GM18517 (cell line): ENCODE measurements at regions not wholly inside any gene's neighbourhood (a gene's known extent, or its start where the extent isn't known, plus 50 kb on each side); places are given as distances from the start of the nearest gene placed in this dataset.

ENCODE experiments used
- ATAC-seq: cut with Tn5 transposase; IDR thresholded peaks from one replicate; pipeline ENCODE4 v1.9.1; 2021; ENCODE audit warnings: mild to moderate bottlenecking, moderate library complexity; ENCODE audit not compliant: unreplicated experiment

DNA sequence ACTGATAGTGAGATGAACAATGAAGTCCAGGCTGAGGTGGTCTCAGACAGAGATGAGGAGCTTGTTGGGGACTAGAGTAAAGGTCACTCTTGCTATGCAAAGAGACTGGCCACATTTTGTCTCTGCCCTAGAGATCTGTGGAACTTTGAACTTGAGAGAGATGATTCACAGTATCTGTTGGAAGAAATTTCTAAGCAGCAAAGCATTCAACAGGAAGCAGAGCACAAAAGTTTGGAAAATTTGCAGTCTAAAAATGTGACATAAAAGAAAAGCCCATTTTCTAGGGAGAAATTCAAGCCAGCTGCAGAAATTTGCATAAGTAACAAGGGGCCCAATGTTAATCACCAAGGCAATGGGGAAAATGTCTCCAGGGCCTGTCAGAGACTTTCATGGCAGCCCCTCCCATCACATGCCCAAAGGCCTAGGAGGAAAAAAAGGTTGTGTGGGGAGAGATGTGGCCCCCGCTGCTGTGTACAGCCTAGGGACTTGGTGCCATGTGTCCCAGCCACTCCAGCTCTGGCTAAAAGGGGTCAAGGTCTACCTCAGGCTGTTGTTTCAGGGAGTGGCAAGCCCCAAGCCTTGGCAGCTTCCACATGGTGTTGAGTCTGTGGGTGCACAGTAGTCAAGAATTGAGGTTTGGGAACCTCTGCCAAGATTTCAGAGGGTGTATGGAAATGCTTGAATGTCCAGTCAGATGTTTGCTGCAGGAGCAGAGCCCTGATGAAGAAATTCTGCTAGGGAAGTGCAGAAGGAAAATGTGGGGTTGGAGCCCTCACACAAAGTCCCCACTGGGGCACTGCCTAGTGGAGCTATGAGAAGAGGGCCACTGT is 262.8 kb downstream of the DKK2 start:
- no peak for ATAC-seq

DNA sequence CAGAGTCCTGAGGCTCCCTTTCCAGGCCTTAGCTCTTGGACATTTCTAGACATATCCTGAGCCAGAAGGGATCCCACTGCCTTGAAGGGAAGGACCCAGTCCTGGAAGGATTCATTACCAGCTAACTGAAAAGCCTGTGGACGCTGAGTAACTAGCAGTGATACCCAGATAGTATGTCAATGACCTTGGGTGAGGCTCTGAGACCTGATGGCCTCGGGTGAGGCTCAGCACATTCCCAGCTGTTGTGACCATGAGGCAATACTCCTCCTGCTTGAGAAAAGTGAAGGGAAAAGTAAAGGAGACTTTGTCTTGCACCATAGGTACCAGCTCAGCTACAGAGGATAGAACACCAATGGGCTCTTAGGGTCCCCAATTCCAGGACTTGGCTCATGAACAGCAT is 268.1 kb downstream of the DKK2 start:
- ATAC-seq = no peak

DNA sequence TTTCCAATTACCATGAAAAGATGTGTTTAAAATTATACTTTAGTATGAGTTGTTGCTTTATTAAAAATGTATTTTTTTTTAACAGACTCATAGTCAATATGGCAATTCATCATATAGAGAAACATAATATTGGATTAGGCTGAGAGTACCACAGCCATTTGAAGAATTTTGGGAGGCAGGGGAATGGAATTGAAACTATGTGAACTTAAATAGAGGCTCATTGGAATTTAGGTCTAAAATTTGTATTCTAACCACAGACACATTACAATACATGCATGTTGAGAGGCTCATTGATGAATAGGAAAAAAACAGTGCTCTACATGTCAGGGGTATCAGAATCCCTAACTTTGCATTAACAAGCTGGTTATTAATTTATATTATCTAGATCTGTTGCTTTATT is 269.6 kb downstream of the DKK2 start:
- no peak for ATAC-seq

DNA sequence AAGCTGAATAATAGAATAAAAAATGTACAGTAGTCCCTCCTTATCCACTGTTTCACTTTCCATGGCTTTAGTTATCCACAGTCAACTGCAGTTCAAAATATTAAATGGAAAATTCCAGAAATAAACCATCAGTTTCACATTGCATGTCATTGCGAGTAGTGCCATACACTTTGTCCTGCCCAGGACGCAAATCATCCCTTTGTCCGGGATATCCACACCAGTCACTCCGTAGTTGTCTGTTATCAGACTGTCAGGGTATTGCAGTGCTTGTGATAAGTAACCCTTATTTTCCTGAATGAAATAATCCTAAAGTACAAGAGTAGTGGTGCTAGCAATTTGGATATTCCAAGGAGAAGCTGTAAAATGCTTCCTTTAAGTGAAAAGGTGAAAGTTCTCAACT is 271.3 kb downstream of the DKK2 start:
- ATAC-seq = no peak

- no peak for ATAC-seq
Observed at GRCh38 chr4:106762666-106763443, 273.3 kb downstream of the DKK2 start.

- no peak for ATAC-seq
Observed at GRCh38 chr4:106753426-106753825, 282.7 kb downstream of the DKK2 start.

DNA sequence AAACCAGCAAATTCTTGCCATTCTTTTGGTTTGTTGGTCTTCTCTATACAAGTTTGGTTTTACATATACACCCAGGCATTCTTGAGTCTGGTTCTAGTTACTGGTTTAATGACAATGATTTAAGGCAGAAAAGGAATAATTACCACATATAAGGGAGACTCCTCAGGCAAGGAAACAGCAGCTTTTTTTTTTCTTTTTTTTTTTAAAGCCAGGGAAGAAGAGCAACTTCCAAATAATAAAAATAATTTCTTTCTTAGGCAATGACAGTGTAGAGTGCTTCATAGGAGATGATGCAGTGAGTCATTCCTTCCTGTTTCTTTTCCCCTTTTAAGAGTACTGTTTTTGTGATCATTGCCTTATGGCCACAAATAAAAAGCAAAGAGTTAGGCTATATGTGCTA is 289.7 kb downstream of the DKK2 start:
- no peak for ATAC-seq

DNA sequence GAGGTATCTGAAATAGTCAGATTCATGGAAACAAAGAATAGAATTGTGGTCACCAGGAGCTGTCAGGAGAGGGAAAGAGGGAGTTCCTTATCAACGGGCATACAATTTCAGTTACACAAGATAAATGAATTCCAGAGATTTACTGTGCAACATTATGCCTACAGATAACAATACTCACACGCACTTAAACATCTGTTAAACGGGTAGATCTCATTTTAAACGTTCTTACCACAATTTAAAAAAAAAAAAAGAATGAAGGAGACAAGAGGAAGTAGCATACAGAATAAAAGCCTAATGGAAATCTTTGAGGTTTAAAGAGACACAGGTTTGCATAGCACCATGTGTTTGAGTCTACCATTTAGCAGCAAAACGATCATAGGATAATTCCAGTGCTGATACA is 298.0 kb downstream of the DKK2 start:
- no peak for ATAC-seq

DNA sequence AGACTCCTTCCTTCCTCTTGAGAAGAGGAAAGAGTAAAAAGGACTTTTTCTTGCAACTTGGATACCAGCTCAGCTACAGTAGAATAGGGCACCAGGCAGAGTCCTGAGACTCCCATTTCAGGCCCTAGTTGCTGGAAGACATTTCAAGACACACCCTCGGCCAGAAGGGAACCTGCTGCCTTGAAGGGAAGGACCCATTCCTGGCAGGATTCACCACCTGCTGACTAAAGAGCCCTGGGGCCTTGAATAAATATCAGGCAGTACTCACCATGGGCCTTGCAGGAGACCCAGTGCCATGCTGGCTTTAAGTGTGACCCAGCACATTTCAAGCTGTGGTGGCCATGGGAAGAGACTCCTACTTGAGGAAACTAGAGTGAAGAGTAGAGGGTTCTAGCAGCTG is 317.6 kb downstream of the DKK2 start:
- no peak for ATAC-seq

- ATAC-seq = no peak
Observed at GRCh38 chr4:106717091-106717490, 319.0 kb downstream of the DKK2 start.

DNA sequence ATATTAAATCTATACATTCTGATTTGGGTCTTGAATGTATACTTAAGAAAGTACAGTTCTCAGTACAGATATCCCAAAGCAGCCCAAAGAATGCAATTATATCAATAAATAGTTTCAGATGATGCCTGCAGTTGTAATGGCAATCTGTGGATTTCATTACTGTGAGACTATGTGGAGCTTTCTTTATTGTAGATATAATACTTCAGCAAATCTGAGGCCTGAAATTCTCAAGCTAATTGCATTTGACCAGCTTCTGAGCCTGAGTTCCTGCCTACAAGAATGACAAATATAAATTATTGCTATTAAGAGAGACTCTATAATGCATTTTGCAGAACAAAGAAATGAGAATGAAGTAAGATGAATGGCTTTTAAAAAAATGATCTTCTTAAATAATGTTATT is 320.3 kb downstream of the DKK2 start:
- no peak for ATAC-seq

- ATAC-seq = no peak
Observed at GRCh38 chr4:106708464-106708816, 327.7 kb downstream of the DKK2 start.

DNA sequence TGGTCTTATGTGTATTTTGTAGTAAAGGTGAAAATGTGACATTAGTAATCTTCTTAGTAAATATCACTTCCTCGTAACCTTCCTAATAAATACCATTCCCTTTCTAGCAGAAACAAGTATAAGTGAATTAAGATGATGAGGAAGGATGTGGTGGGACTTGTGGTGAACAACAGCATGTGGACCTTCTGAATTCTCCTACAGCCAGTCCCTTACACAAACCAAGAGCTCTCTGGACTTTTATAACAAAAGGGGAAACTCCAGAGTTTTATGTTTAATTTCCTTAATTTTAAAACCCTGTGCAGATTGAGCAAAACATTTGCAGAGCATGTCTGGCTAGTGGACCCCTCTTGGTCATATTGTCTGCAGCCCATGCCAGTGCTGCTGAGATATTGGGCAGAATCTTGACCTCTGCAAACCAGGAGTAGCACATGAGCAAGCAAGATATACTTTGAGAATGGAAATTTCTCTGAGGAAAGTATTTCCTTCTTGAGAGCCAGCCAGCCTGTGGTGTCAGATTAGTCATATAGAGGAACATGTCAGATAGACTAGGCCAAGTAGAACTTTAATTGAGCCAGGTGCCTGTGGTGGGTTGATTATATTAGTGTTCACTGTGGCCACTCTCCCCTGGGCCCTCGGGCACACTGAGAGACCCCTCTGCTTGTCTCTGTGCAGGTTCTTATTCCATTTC is 328.2 kb downstream of the DKK2 start:
- no peak for ATAC-seq

DNA sequence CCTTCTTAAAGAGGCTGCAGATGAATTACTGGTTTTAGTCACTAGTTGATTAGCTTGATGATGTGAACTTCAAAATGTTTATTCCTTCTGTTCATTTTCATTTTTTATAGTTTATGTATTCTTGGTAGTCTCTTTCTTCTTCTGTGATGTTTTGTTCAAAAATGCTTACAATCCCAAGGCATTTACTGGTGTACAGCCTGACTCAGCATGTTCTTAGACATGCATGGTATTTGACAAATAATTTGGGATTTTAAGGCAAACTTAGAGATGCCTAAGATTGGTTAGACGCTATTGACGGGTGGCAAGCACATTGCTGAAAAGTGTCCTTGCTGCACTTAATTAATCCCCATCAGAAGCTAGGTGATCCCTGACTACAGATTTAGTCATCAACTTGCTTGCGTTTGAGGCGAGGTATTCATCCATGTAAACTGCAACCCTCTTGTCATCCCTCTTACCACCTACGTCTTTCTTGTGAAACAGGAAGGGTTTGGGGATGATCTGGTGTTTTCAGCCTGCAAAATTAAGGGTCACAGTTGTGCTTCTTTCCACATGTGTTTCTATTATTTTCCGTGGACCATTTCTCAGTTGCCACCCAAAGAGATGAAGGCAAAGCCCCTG is 331.8 kb downstream of the DKK2 start:
- ATAC-seq = no peak

- no peak for ATAC-seq
Observed at GRCh38 chr4:106700321-106700720, 331.7 kb upstream of the GIMD1 start.

DNA sequence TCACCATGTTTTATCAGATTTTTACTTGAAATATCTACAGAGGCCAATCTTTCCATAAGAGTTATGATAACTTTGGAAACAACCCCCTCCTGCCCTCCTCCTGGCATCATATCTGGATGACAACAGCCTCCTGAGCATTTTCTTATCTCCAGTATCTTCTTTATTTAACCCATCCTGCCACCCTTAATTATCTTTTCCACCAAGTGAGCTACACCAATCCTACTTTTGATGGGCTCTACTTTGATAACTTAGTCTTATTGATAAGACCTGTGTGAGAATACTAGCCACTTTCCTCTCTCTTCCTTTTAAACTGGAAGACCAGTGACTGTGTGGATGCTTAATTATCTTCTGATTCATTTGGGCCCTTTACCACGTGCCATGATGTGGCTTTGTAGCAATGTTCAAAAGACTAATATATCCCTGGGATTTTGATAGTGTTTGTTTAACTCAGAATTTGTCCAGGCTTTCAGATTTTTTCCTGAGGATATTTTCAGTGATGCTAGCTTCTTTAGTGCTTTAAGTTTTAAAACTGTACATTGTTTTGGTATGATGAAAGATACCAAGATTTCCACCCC is 330.1 kb upstream of the GIMD1 start:
- ATAC-seq = no peak

DNA sequence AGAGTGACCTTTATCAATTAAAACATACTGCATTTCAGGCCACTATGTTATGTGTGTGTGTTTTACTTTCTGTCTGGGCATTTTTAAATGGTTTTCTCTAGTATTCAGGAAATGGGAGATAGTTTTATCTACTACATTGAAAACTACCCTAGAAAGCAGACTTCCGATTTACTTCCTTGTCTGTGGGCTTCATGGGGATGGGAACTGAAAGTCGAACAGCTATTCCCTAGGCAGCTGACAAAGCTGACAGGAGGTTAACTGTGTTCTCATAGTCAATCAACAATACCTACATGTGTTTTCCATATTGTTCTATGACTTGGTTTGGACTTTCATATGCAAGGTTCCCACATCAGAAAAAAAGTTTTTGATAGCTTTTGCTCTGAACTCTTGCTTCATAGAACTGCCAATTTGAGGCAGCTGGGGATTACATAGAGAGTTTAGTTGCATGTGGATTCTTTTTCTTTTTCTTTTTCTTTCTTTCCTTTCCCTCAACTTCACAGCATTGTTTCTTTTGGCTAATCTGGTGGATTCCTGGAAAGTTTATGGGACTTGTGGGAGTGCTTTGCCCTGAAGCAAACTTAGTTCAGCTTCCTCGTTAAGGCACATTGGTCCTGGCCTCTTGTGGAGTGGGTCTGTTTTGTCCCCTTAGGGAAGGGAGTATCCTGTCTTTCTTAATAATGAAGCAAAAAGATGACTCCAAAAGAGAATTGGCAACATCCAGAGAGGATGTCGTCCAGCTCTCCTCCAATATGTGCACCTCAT is 327.1 kb upstream of the GIMD1 start:
- no peak for ATAC-seq

- no peak for ATAC-seq
Observed at GRCh38 chr4:106694232-106694631, 325.7 kb upstream of the GIMD1 start.

- no peak for ATAC-seq
Observed at GRCh38 chr4:106691749-106692148, 323.2 kb upstream of the GIMD1 start.

GRCh38 chr4:106690487-106690886 is 321.9 kb upstream of the GIMD1 start:
- ATAC-seq = no peak
